SK-N-SH (cell line): ENCODE measurements at regions not wholly inside any gene's neighbourhood (a gene's known extent, or its start where the extent isn't known, plus 50 kb on each side); places are given as distances from the start of the nearest gene placed in this dataset.

Source experiments
- CTCF ChIA-PET: fragments of 300-600, 350-600 bp; formaldehyde crosslinking; extraction: SDS; loops from one replicate; lab custom pipeline; 2021; lab: Yijun Ruan, JAX
- POLR2A ChIA-PET: fragments of 350-600 bp; sonication (Branson Sonifier 250); formaldehyde crosslinking; extraction: SDS; loops from one replicate; lab custom pipeline; 2020; ENCODE audit warnings: antibody characterized with exemption, inconsistent platforms; lab: Yijun Ruan, JAX
- DNase-seq: peaks from one replicate; pipeline ENCODE4 v3.0.0; 2012
- H2AFZ ChIP-seq: fragments of 200-600 bp; sonication (generic); 2 replicates; pipeline ENCODE4 v1.8.1; 2016; ENCODE audit warnings: antibody characterized with exemption, mild to moderate bottlenecking, low read depth
- H3F3A ChIP-seq: fragments of 200-600 bp; sonication (generic); replicated peaks from 2 replicates; pipeline ENCODE3; 2016; ENCODE audit warnings: antibody characterized with exemption, mild to moderate bottlenecking; ENCODE audit not compliant: insufficient read depth
- H3K27ac ChIP-seq, 2 experiments: fragments of 200-500 bp in 1 of 2; fragments of 200-600 bp in 1 of 2; sonication (Bioruptor generic) in 1 of 2; sonication (generic), shearing (Covaris generic) in 1 of 2; 2 replicates each; pipeline versions ENCODE4 v1.5.1 to v1.6.1; 2014 to 2016; ENCODE audit warnings: low read depth in 2 of 2, inconsistent platforms in 1 of 2, low read length in 1 of 2, mild to moderate bottlenecking in 1 of 2, mixed read lengths in 1 of 2
- H3K27me3 ChIP-seq: fragments of 200-600 bp; sonication (generic), shearing (Covaris generic); 2 replicates; pipeline ENCODE4 v1.6.1; 2016; ENCODE audit warnings: mixed run types; ENCODE audit not compliant: insufficient read depth
- H3K36me3 ChIP-seq, 2 experiments: fragments of 200-500 bp in 1 of 2; fragments of 200-600 bp in 1 of 2; sonication (Bioruptor generic) in 1 of 2; sonication (generic) in 1 of 2; replicated peaks in 1 of 2; 2 replicates each; pipeline versions ENCODE3 to v1.5.1; 2014 to 2016; ENCODE audit warnings: low read length in 1 of 2, mild to moderate bottlenecking in 1 of 2; ENCODE audit not compliant: insufficient read depth in 2 of 2, control insufficient read depth in 1 of 2
- H3K4me1 ChIP-seq, 2 experiments: fragments of 200-500 bp in 1 of 2; fragments of 200-600 bp in 1 of 2; sonication (Bioruptor generic) in 1 of 2; sonication (generic), shearing (Covaris generic) in 1 of 2; 2 replicates each; pipeline versions ENCODE4 v1.5.1 to v1.6.1; 2014 to 2016; ENCODE audit warnings: low read depth in 1 of 2, low read length in 1 of 2, mixed run types in 1 of 2; ENCODE audit not compliant: insufficient read depth in 2 of 2, control insufficient read depth in 1 of 2
- H3K4me2 ChIP-seq: fragments of 200-600 bp; sonication (generic), shearing (Covaris generic); 2 replicates; pipeline ENCODE4 v1.6.1; 2017; ENCODE audit warnings: mixed run types
- H3K4me3 ChIP-seq, 2 experiments: fragments of 200-500 bp in 1 of 2; fragments of 200-600 bp in 1 of 2; sonication (Bioruptor generic) in 1 of 2; sonication (generic), shearing (Covaris generic) in 1 of 2; 2 replicates each; pipeline versions ENCODE4 v1.5.1 to v1.8.1; 2014 to 2016; ENCODE audit warnings: low read depth in 2 of 2, inconsistent platforms in 1 of 2, low read length in 1 of 2, mild to moderate bottlenecking in 1 of 2, mixed read lengths in 1 of 2, moderate library complexity in 1 of 2
- H3K79me2 ChIP-seq: fragments of 200-600 bp; sonication (generic); 2 replicates; pipeline ENCODE4 v1.8.1; 2017; ENCODE audit warnings: mild to moderate bottlenecking; ENCODE audit not compliant: insufficient read depth
- H3K9ac ChIP-seq: fragments of 200-600 bp; sonication (generic); 2 replicates; pipeline ENCODE4 v1.6.1; 2017; ENCODE audit warnings: mixed run types
- H3K9me2 ChIP-seq: fragments of 200-600 bp; sonication (generic); 2 replicates; pipeline ENCODE4 v1.6.1; 2017; ENCODE audit warnings: mixed run types
- H3K9me3 ChIP-seq: fragments of 200-600 bp; sonication (generic); 2 replicates; pipeline ENCODE4 v1.6.1; 2017; ENCODE audit warnings: mixed run types, mild to moderate bottlenecking, moderate library complexity
- H4K20me1 ChIP-seq: fragments of 200-600 bp; sonication (generic); 2 replicates; pipeline ENCODE4 v1.6.1; 2017; ENCODE audit warnings: mild to moderate bottlenecking, mixed run types; ENCODE audit not compliant: insufficient read depth
- EP300 ChIP-seq, 2 experiments: IDR thresholded peaks; 2 replicates each; pipeline versions ENCODE4 v1.4.0 to v1.6.1; 2012; ENCODE audit warnings: borderline replicate concordance in 1 of 2, low read depth in 1 of 2, low read length in 1 of 2
- FOXJ3 ChIP-seq: sonication (generic); formaldehyde crosslinking; IDR thresholded peaks from 2 replicates; pipeline ENCODE4 v1.5.1; 2020; ENCODE audit warnings: mild to moderate bottlenecking, missing genetic modification reagents
- GABPA ChIP-seq: IDR thresholded peaks from 2 replicates; pipeline ENCODE4 v1.4.0; 2012; ENCODE audit warnings: low read depth, mild to moderate bottlenecking
- GATA2 ChIP-seq: sonication (generic); formaldehyde crosslinking; IDR thresholded peaks from 2 replicates; pipeline ENCODE4 v1.5.0; 2020; ENCODE audit warnings: mild to moderate bottlenecking, missing genetic modification reagents
- JUND ChIP-seq: IDR thresholded peaks from 2 replicates; pipeline ENCODE4 v1.4.0; 2012
- MEF2A ChIP-seq: IDR thresholded peaks from 2 replicates; pipeline ENCODE4 v1.4.0; 2012; ENCODE audit warnings: low read depth, borderline replicate concordance
- MXI1 ChIP-seq: IDR thresholded peaks from 2 replicates; pipeline ENCODE4 v1.6.1; 2012; ENCODE audit warnings: mild to moderate bottlenecking, low read depth, low read length, improper control_type of control experiment
- NFIC ChIP-seq: IDR thresholded peaks from 2 replicates; pipeline ENCODE4 v1.4.0; 2012; ENCODE audit warnings: borderline replicate concordance
- NRF1 ChIP-seq: IDR thresholded peaks from 2 replicates; pipeline ENCODE4 v1.6.1; 2012; ENCODE audit warnings: low read depth, mild to moderate bottlenecking, low read length
- PBX3 ChIP-seq: IDR thresholded peaks from 2 replicates; pipeline ENCODE4; 2012
- REST ChIP-seq: IDR thresholded peaks from 2 replicates; pipeline ENCODE4 v1.6.1; 2012; ENCODE audit warnings: mild to moderate bottlenecking, low read depth, low read length, moderate library complexity
- RFX5 ChIP-seq: IDR thresholded peaks from 2 replicates; pipeline ENCODE4 v1.6.1; 2012; ENCODE audit warnings: mild to moderate bottlenecking, improper control_type of control experiment, low read length
- SIN3A ChIP-seq: IDR thresholded peaks from 2 replicates; pipeline ENCODE4 v1.6.1; 2012; ENCODE audit warnings: low read depth, mild to moderate bottlenecking, low read length, moderate library complexity, borderline replicate concordance
- SMC3 ChIP-seq: IDR thresholded peaks from 2 replicates; pipeline ENCODE4 v1.6.1; 2012; ENCODE audit warnings: low read depth, low read length, improper control_type of control experiment
- TAF1 ChIP-seq: IDR thresholded peaks from 2 replicates; pipeline ENCODE4 v1.6.1; 2012; ENCODE audit warnings: low read depth, mild to moderate bottlenecking, low read length, moderate library complexity, borderline replicate concordance
- TCF12 ChIP-seq: IDR thresholded peaks from 2 replicates; pipeline ENCODE4 v1.4.0; 2012
- USF1 ChIP-seq: IDR thresholded peaks from 2 replicates; pipeline ENCODE4 v1.4.0; 2012; ENCODE audit warnings: low read depth, borderline replicate concordance
- WGBS: methylation state at CpG from one replicate; pipeline ENCODE4 v1.1.6; 2017; ENCODE audit warnings: low lambda C conversion rate; 5-methylcytosine and 5-hydroxymethylcytosine counted together

- Histone ChIP-seq H3K27ac (no peak overlapping the region), H3K4me3 (no peak overlapping the region), H3K9ac (no peak overlapping the region), H3K4me1 (no peaks in the 10 kb centered on the region), H3K36me3 (no peaks in the 10 kb centered on the region), H3K79me2 (no peaks in the 10 kb centered on the region), H4K20me1 (no peaks in the 10 kb centered on the region), H3F3A (no peaks in the 10 kb centered on the region), H3K9me2 (no peaks in the 10 kb centered on the region), H3K4me2 (no peak overlapping the region), H3K27me3 (no peaks in the 10 kb centered on the region; the same call in 1 of the 2 replicates), H2AFZ (no peak overlapping the region), H3K9me3 (no peaks in the 10 kb centered on the region)
- ChIA-PET CTCF (no interaction called here), POLR2A (no interaction called here)
- DNase-seq, result no peak
- 27% methylated on average over 1 of the region's 1 CpG for WGBS
- TF ChIP-seq GABPA (no peak), NFIC (no peak), USF1 (no peak), REST (no peak), PBX3 (no peak), RFX5 (no peak), EP300 (IDR thresholded peaks at IDR 0.05; ENCODE audit: borderline replicate concordance in 1 of 2, low read depth in 1 of 2, low read length in 1 of 2) (no peak), NRF1 (no peak), FOXJ3 (CRISPR knock-in tag) (no peak), TAF1 (no peak), JUND (no peak)
Measured at GRCh38 chr1:75062111-75062510, 72.1 kb upstream of the LHX8 start.

- no peaks in the 10 kb centered on the region for H3K4me1 ChIP-seq
- no CpG with 5 or more reads among the region's 1 CpG for WGBS
- H3K27ac ChIP-seq, result no peak overlapping the region
- ChIA-PET CTCF (no interaction called here), POLR2A (no interaction called here)
- H3K4me3 ChIP-seq, result no peak overlapping the region
- H4K20me1 ChIP-seq, result no peaks in the 10 kb centered on the region
- no peak for TF ChIP-seq TCF12
- TF ChIP-seq TAF1, result no peak
- TF ChIP-seq JUND, result no peak
- no peak for TF ChIP-seq MXI1
- TF ChIP-seq SMC3, result no peak
- no peak for TF ChIP-seq GATA2 (CRISPR knock-in tag)
- TF ChIP-seq SIN3A, result no peak
- no peak for TF ChIP-seq MEF2A
- H2AFZ ChIP-seq, result no peak overlapping the region
- no peak overlapping the region for H3K4me2 ChIP-seq
- H3K9me2 ChIP-seq, result no peaks in the 10 kb centered on the region; the same call in 1 of the 2 replicates
- H3K27me3 ChIP-seq, result no peaks in the 10 kb centered on the region
- H3K79me2 ChIP-seq, result no peaks in the 10 kb centered on the region
- no peak for DNase-seq
- H3K36me3 ChIP-seq, result no peaks in the 10 kb centered on the region
- no peaks in the 10 kb centered on the region for H3K9me3 ChIP-seq
- no peak overlapping the region for H3K9ac ChIP-seq
- H3F3A ChIP-seq, result no peaks in the 10 kb centered on the region
Measured at GRCh38 chr1:75067975-75068374, 66.2 kb upstream of the LHX8 start.
